ENCODE measurements at regions not wholly inside any gene's neighbourhood (a gene's known extent, or its start where the extent isn't known, plus 50 kb on each side); places are given as distances from the start of the nearest gene placed in this dataset.

DNA sequence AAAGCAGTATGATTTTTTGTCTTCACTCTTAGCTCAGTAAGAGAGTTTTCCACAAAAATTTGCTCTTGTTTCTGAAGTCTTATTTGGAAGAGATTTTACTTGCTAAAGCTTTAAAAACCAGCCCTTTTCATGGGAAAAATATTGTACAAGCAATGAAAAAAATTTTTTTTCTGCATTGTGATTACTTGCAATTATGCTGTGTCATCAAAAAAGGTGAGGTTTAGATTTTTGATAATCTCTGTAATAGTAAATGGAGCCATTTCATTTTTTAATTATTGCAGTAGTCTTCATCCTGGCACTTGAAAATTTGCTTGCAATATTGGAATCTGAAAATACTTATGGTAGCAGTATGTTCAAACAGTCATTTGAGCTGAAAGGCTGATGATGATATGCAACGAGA is 447.4 kb downstream of the SH2D4B start:
- H3K27ac ChIP-seq = no peak overlapping the region
- 53 to 63% (median 60%) methylated on average over 1 of the region's 1 CpG for WGBS, 4 donors
- H3K36me3 ChIP-seq = no peaks in the 10 kb centered on the region
- H3K4me3 ChIP-seq = no peak overlapping the region
- no peaks in the 10 kb centered on the region for H3K4me1 ChIP-seq
- no peaks in the 10 kb centered on the region for H3K27me3 ChIP-seq
- DNase-seq (no peak), ATAC-seq (no peak)
- TF ChIP-seq POLR2A (IDR thresholded peaks at IDR 0.05) = no peak
- TF ChIP-seq CTCF (IDR thresholded peaks at IDR 0.05) = no peak
- no peaks in the 10 kb centered on the region for H3K9me3 ChIP-seq
- intact Hi-C loops (cut with DNase I) = no loop called here

DNA sequence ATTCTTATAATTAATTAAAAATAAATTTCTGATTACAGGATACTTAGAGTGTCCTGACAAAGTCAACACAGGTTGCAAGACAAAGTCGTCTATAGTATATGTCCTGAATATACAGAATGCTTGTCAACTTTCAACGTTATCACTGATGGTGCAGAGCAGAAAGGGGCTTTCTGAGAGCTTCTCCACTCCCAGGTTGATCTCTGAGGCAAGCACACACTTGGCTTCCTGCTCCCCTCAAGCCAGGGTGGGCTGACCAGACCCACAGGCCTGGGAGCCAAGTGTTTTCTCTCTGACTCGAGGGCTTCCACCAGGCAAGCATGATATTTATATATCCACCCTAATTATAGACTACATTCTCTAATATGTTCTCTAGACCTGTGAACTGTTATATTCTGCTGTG is 448.9 kb downstream of the SH2D4B start:
- 25 to 62% (median 42%) methylated on average over 3 of the region's 3 CpGs for WGBS, 4 donors
- TF ChIP-seq POLR2A (IDR thresholded peaks at IDR 0.05) (no peak), CTCF (IDR thresholded peaks at IDR 0.05) (no peak)
- DNase-seq = no peak

DNA sequence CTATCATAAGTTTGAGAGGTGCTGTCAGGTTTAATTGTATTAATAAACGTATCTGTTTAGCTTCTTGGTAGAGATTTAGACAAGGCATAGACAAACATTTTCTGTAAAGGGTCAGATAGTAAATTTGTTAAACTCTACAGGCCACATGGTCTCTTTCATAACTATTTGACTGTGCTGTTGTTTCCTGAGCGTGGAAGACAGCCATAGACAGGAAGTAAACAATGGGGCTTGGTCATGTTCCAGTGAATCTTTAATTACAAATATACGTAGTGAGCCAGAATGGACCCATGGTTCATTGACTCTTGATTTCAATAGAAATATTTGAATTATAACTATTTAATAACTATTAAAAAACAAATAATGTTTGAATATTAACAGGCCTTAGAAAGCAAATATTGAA is 451.1 kb downstream of the SH2D4B start:
- no peaks in the 10 kb centered on the region for H3K4me1 ChIP-seq
- DNase-seq = no peak
- no peak overlapping the region for H3K4me3 ChIP-seq
- no peak for ATAC-seq
- no peaks in the 10 kb centered on the region for H3K36me3 ChIP-seq
- no peak for TF ChIP-seq POLR2A (IDR thresholded peaks at IDR 0.05)
- TF ChIP-seq CTCF (IDR thresholded peaks at IDR 0.05) = no peak
- 54 to 60% (median 56%) methylated on average over 3 of the region's 3 CpGs for WGBS, 4 donors
- no peak overlapping the region for H3K27ac ChIP-seq
- H3K27me3 ChIP-seq = no peaks in the 10 kb centered on the region
- H3K9me3 ChIP-seq = peaks cover 0 to 11% (median 0%) of the 10 kb centered on the region in 12 donors
- intact Hi-C loops (cut with DNase I) = no loop called here

More for the DNA sequence above, 448.9 kb downstream of the SH2D4B start:
- Histone ChIP-seq H3K9me3 (peaks cover 0 to 7% (median 0%) of the 10 kb centered on the region in 12 donors), H3K4me1 (no peaks in the 10 kb centered on the region), H3K36me3 (no peaks in the 10 kb centered on the region), H3K27ac (no peak overlapping the region), H3K27me3 (no peaks in the 10 kb centered on the region), H3K4me3 (no peak overlapping the region)
- intact Hi-C loops (cut with DNase I) = no loop called here
- no peak for ATAC-seq

- no peaks in the 10 kb centered on the region for H3K36me3 ChIP-seq
- no peaks in the 10 kb centered on the region for H3K4me1 ChIP-seq
- 66 to 83% (median 72%) methylated on average over 7 of the region's 7 CpGs for WGBS, 4 donors
- no peak for DNase-seq
- no peak overlapping the region for H3K27ac ChIP-seq
- peaks cover 0 to 17% (median 4%) of the 10 kb centered on the region in 12 donors for H3K9me3 ChIP-seq
- no peak for TF ChIP-seq POLR2A (IDR thresholded peaks at IDR 0.05)
- no peak for TF ChIP-seq CTCF (IDR thresholded peaks at IDR 0.05)
- H3K27me3 ChIP-seq = no peaks in the 10 kb centered on the region
- no peak overlapping the region for H3K4me3 ChIP-seq
- ATAC-seq = no peak
- intact Hi-C loops (cut with DNase I) = no loop called here
Observed at GRCh38 chr10:80996615-80997193, 459.0 kb downstream of the SH2D4B start.
